ENCODE measurements at regions not wholly inside any gene's neighbourhood (a gene's known extent, or its start where the extent isn't known, plus 50 kb on each side); places are given as distances from the start of the nearest gene placed in this dataset.
A peak's percentile ranks its signal among the peaks of the same experiment; 100 is the strongest.

DNA sequence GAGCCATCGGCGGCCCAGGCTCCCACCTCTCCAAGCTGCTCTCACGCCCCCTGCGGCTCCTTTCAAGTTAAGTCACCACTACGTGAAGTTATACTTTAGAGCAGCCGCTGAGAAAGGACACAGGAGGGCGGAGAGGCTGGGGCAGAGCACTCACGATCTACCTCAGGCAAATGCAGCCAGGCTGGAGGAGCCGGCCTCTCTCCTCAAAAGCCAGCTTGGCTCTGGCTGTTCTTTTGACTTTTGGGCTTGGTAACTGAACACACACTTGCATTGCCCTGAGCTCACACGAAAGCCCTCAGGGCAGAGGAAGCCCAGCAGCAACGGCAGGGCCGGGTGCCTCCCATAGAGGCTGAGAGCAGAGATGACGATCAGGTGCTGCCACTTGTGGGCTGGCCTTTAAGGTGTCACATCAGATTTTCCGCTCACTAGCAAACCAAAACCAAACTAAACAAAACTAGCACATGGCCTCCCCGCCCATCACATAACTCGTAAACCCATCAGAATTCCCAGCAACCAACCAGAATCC is 75.2 kb downstream of the PITPNM2 start:
- Mint-ChIP-seq H3K4me3 (peak overlapping the region; percentile 67), H3K27ac (peak overlapping the region; percentile 93), H3K4me1 (ENCODE audit: low read depth) (peaks cover 44% of the 10 kb centered on the region), H3K27me3 (ENCODE audit: low read depth) (no peaks in the 10 kb centered on the region), H3K36me3 (ENCODE audit: low read depth) (no peaks in the 10 kb centered on the region), H3K9me3 (no peaks in the 10 kb centered on the region)
- intact Hi-C loops (cut with micrococcal nuclease) = loop anchor here (1.0 to 5.0 kb wide), 19 partner anchors 32 to 1862 kb away; partner anchors contain the start of genes ARL6IP4, KNTC1, MPHOSPH9 and MTRFR
- CTCF ChIA-PET = interaction anchor here (0.9 to 4.7 kb wide), 15 partner anchors 9 to 163 kb away, joined by 3 to 53 read pairs (median 3); no protein-coding TSS in a partner anchor
- peak; percentile 90 for DNase-seq

DNA sequence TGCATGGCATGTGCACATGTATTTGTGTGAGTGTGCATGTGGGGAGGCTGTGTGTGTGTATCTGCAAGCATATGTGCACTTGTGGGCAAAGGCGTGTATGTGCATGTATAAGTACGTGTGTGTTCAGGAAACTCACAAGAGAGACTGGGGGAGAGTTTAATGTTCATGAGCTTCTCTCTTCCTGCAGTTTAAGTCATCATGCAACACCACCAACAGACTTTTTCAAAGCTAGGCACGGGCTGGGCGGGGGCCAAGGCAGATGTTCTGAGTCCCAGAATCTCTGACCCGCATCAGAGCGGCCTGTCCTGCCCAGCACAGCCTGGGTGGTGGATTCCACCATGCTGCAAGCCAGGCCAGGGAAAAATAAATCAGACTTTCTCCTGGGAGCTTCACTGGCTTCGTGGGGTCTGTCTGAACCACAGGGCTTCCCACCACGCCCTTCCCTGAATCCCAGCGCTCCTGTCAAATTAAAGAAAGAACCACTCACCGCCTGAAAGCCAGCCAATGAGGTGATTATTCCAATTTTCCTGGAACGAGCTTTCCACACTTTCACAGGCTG is 75.7 kb downstream of the PITPNM2 start:
- Mint-ChIP-seq H3K4me1 (ENCODE audit: low read depth) (peaks cover 46% of the 10 kb centered on the region), H3K36me3 (ENCODE audit: low read depth) (no peaks in the 10 kb centered on the region), H3K4me3 (peak overlapping the region; percentile 67), H3K27ac (peak overlapping the region; percentile 93), H3K9me3 (no peaks in the 10 kb centered on the region), H3K27me3 (ENCODE audit: low read depth) (no peaks in the 10 kb centered on the region)
- intact Hi-C loops (cut with micrococcal nuclease) = loop anchor here (1.0 to 5.0 kb wide), 3 partner anchors 163 to 1862 kb away; partner anchors contain the start of gene TMED2
- DNase-seq = peak; percentile 59
- CTCF ChIA-PET = interaction anchor here (0.9 to 4.7 kb wide), 15 partner anchors 10 to 163 kb away, joined by 3 to 53 read pairs (median 3); no protein-coding TSS in a partner anchor

DNA sequence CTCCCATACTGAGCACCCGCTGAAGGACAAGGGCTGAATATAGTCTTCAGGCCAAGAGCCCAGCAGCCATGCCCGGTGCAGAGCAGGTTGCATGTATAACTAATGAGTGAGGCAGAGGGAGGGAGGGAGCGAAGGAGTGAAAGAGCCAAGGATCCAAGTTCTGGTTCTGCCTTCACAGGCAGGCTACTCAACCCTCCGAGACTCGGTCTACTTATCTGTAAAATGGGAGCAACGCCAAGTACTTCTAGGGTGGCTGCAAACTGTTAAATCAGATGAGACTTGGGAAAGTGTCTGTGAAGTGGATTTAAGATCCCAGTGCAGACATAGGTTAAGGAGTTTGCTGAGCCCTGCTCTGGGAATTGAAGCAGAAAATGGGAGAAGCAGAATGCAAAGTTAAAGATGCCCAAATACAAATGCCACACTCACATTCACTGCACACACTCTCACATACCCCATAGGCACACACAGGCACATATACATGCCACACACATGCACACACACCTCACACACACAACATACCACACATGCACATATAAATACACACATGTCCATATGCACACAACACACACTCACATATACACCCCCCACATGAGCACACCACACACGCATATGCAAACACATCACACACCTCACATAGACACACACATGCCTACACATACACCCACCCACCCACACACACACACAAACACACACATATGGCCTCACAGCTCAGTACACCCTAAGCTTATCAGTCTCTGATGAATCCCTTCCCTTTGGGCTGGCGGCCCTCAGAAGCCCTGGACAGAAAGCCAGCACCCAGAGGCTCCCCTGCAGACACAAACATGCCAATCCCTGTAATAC is 76.7 kb downstream of the PITPNM2 start:
- H3K36me3 Mint-ChIP-seq (ENCODE audit: low read depth) = no peaks in the 10 kb centered on the region
- no peak overlapping the region for H3K27ac Mint-ChIP-seq
- H3K4me1 Mint-ChIP-seq (ENCODE audit: low read depth) = peaks cover 48% of the 10 kb centered on the region
- H3K4me3 Mint-ChIP-seq = no peak overlapping the region
- no peaks in the 10 kb centered on the region for H3K9me3 Mint-ChIP-seq
- no peaks in the 10 kb centered on the region for H3K27me3 Mint-ChIP-seq (ENCODE audit: low read depth)
- CTCF ChIA-PET = interaction anchor here (1.0 to 4.7 kb wide), 7 partner anchors 9 to 75 kb away, joined by 3 to 53 read pairs (median 4); no protein-coding TSS in a partner anchor
- intact Hi-C loops (cut with micrococcal nuclease) = no loop called here
- no peak for DNase-seq

DNA sequence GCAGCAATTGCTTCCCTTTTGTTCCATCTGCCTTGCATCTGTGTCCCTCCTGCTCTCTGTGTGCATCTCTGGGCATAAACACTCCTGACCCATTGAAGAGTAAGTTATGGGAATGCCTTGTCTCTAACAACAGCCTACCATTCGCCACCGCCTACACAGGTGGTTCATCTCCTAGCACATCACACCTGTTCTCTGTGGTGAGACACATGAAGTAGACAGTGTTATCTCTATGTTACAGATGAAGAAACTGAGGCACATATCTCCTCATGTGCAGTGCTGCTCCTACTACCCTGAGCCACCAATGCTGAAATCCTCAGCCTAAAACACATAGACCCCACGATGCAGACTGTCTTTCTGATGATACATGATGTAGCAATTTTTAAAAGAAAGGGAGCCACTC is 77.6 kb downstream of the PITPNM2 start:
- no peak overlapping the region for H3K4me3 Mint-ChIP-seq
- H3K36me3 Mint-ChIP-seq (ENCODE audit: low read depth) = no peaks in the 10 kb centered on the region

DNA sequence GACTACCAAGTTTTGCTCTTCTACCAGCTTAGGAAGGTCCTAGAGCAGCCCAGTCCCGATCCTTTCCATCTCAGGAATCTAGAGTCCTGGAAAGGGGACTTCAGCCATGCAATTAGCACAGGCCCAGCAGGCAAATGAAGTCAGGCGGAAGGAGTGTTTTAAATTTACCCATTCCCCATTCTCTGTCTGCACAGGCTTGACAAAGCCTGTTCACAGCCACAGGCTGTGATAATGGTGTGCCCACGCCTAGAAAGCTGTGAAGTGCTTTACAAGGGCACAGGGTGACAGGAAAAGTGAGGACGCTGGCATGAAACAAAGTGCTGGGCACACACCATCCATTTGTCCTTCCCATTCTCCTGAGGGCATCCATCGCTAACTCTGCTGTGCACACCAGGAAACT is 79.0 kb downstream of the PITPNM2 start:
- DNase-seq = no peak
- intact Hi-C loops (cut with micrococcal nuclease) = no loop called here
- no peaks in the 10 kb centered on the region for H3K36me3 Mint-ChIP-seq (ENCODE audit: low read depth)
- no peak overlapping the region for H3K27ac Mint-ChIP-seq
- no peaks in the 10 kb centered on the region for H3K27me3 Mint-ChIP-seq (ENCODE audit: low read depth)
- H3K4me1 Mint-ChIP-seq (ENCODE audit: low read depth) = peaks cover 44% of the 10 kb centered on the region
- CTCF ChIA-PET = interaction anchor here (0.5 to 0.7 kb wide), 2 partner anchors 80 to 512 kb away, joined by 3 read pairs; no protein-coding TSS in a partner anchor
- no peak overlapping the region for H3K4me3 Mint-ChIP-seq
- H3K9me3 Mint-ChIP-seq = no peaks in the 10 kb centered on the region

More for the DNA sequence above, 77.6 kb downstream of the PITPNM2 start:
- H3K9me3 Mint-ChIP-seq = no peaks in the 10 kb centered on the region
- intact Hi-C loops (cut with micrococcal nuclease) = no loop called here
- no peak overlapping the region for H3K27ac Mint-ChIP-seq
- CTCF ChIA-PET = interaction anchor here (1.0 kb wide), 1 partner anchor 14 kb away, joined by 3 read pairs; no protein-coding TSS in a partner anchor
- H3K4me1 Mint-ChIP-seq (ENCODE audit: low read depth) = peaks cover 48% of the 10 kb centered on the region
- no peak for DNase-seq
- H3K27me3 Mint-ChIP-seq (ENCODE audit: low read depth) = no peaks in the 10 kb centered on the region

DNA sequence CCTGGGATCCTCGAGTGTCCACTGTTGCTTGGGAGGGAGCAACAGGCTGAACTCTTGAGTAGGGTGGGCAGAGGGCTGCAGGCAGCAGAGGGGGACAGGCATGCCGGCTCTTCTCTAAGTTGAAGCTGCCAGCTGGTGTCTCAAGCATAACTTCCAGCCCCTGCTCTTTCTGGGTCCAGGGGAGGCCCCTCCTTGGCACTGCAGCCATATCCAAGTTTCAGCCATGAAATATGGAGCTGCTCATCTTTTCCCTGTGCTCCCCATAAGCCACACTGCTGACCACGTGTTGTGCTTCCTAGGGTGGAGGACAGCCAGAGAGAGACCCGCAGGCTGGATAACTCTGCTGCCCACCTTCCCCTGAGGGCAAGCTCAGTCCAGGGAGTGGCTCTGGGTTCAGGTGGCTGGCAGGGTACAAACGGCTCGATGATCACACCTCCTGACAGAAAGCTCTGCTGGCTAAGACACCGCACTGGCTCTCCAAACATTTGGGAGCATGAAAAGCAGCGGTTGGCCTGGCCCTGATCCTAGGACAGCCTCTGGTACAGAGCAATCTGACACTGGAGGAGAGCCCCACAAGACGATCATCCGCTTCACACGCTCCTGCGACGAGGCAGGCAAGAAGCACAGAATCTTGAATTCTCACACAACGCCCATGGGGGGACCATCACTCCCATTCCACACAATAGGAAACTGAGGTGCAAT is 79.6 kb downstream of the PITPNM2 start:
- DNase-seq = no peak
- Mint-ChIP-seq H3K9me3 (no peaks in the 10 kb centered on the region), H3K36me3 (ENCODE audit: low read depth) (no peaks in the 10 kb centered on the region), H3K27ac (no peak overlapping the region), H3K4me1 (ENCODE audit: low read depth) (peaks cover 44% of the 10 kb centered on the region), H3K4me3 (no peak overlapping the region), H3K27me3 (ENCODE audit: low read depth) (no peaks in the 10 kb centered on the region)
- intact Hi-C loops (cut with micrococcal nuclease) = no loop called here
- CTCF ChIA-PET = interaction anchor here (0.5 to 1.7 kb wide), 3 partner anchors 28 to 512 kb away, joined by 3 to 6 read pairs (median 3); no protein-coding TSS in a partner anchor

DNA sequence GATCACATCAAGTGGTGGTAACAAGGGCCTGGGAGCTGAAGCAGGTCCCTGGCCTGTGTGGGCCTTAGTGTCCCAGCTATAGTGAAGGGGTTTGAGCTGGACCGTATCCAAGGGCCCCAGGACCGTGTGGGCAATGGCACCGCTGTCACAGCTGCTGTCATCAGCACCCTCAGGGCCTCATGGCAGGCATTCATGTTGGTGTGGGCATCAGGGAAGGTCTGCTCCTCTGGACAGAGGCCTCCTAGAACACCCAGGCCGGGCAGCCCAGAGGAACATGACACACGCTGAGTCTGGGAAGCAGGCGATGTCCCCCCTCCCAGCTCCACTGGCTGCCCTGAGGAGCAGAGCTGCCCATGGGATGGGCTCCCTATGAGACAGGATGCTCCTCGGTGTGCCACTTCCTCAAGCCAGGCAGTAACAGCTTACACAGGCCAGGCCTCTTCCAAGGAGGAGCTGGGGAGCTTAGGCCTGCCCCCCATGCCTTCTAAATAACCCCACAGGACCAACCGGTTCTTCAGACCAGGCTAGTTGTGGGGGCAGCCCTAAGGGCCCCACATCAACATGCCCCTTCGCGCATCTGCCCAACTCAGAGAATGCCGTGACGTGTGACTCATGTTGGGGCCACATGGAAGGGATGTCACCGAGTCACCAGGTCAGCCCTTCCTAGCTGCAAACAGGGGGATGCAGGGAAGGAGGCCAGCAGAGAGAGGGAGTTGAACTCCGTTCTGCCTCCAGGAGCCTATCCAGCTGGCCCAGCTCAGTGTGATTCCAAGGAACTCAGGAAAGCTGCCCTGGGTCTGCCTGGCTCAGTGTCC is 80.4 kb downstream of the PITPNM2 start:
- CTCF ChIA-PET = interaction anchor here (0.6 to 1.7 kb wide), 3 partner anchors 11 to 533 kb away, joined by 3 to 6 read pairs (median 3); no protein-coding TSS in a partner anchor
- Mint-ChIP-seq H3K4me1 (ENCODE audit: low read depth) (peaks cover 44% of the 10 kb centered on the region), H3K4me3 (no peak overlapping the region), H3K9me3 (no peaks in the 10 kb centered on the region), H3K27ac (no peak overlapping the region), H3K27me3 (ENCODE audit: low read depth) (no peaks in the 10 kb centered on the region), H3K36me3 (ENCODE audit: low read depth) (no peaks in the 10 kb centered on the region)
- intact Hi-C loops (cut with micrococcal nuclease) = no loop called here
- DNase-seq = no peak

DNA sequence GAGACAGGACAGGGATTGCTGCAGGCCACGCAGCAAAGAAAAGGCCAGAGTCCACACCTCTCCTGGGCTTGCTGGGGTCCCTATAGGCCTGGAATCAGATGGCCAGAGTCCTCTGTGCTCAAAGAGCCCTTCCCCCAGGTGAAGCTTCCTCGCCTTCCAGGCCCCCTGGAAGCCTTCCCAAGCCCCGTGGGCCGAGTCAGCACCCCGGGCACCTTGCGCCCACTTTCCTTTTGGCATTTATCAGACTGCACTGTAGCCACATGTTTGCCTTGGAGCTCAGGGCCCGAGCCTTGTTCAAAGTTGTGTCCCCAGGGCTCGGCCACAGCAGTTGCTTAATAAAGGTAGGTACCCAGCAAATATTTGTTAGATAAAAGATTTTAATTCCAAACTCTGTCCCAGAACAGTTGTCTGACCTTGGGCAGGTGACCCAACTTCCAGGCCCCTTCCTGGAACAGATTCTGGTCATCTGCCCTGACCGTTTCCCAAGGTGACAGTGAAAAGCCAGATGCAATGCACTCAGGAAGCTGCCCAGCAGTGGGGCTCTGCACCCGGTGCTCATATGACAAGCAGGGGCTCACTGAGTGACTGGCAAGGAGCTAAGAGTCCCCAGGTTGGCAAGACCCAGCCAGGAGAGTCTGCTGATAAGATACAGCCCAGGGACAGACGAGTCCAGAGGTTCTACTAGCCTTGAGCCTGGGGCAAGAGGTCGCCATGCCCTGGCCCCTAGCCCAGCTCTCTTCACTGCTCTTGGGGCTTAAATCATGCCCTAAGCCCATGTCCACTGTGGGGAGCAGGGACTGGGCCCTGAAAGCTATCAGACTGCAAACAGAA is 81.2 kb downstream of the PITPNM2 start:
- no peak overlapping the region for H3K27ac Mint-ChIP-seq
- H3K27me3 Mint-ChIP-seq (ENCODE audit: low read depth) = no peaks in the 10 kb centered on the region
- CTCF ChIA-PET = interaction anchor here (0.6 to 1.7 kb wide), 3 partner anchors 11 to 534 kb away, joined by 3 to 6 read pairs (median 3); no protein-coding TSS in a partner anchor
- H3K4me1 Mint-ChIP-seq (ENCODE audit: low read depth) = peaks cover 42% of the 10 kb centered on the region
- no peaks in the 10 kb centered on the region for H3K36me3 Mint-ChIP-seq (ENCODE audit: low read depth)
- H3K9me3 Mint-ChIP-seq = no peaks in the 10 kb centered on the region
- no peak for DNase-seq
- intact Hi-C loops (cut with micrococcal nuclease) = no loop called here
- no peak overlapping the region for H3K4me3 Mint-ChIP-seq

DNA sequence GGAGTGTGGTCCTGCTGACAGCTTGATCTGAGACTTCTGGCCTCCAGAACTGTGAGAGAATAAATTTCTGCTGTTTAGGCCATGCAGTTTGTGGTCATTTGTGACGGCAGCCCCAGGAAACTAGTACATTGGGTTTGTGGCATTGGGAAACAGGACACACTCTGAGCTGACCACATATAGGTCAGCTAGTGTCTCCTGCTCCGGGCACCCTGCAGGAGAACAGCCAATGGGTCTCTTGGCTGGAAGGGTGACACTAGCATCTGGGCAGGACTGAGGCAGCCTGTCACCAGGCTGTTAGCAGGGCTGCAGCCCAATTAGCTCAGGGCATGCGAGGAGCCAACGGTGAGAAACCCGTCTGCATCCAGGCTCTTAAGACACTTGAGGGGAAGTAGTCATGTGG is 83.2 kb downstream of the PITPNM2 start:
- Mint-ChIP-seq H3K27me3 (ENCODE audit: low read depth) (no peaks in the 10 kb centered on the region), H3K9me3 (no peaks in the 10 kb centered on the region), H3K36me3 (ENCODE audit: low read depth) (no peaks in the 10 kb centered on the region), H3K4me1 (ENCODE audit: low read depth) (peaks cover 39% of the 10 kb centered on the region), H3K4me3 (no peak overlapping the region), H3K27ac (no peak overlapping the region)
- CTCF ChIA-PET = interaction anchor here (0.7 to 1.3 kb wide), 3 partner anchors 24 to 167 kb away, joined by 3 to 4 read pairs (median 3); no protein-coding TSS in a partner anchor
- intact Hi-C loops (cut with micrococcal nuclease) = no loop called here
- DNase-seq = no peak

DNA sequence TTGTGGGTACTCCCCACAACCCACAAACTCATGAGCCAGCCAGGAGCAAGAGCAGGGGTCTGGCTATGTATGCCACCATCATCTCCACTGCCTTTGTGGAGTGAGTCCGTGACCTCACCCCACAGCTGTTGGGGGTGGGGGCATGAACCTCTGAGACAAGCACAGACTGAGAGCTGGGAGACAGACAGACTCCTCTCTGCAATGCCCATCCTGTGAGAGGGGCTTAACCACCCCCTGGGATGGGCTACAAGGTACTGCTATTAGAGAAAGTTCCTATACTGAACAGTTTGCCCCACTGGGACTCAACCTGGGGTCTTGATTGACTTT is 84.5 kb downstream of the PITPNM2 start:
- no peak overlapping the region for H3K27ac Mint-ChIP-seq
- no peak overlapping the region for H3K4me3 Mint-ChIP-seq
- no peak for DNase-seq
- H3K36me3 Mint-ChIP-seq (ENCODE audit: low read depth) = no peaks in the 10 kb centered on the region
- H3K27me3 Mint-ChIP-seq (ENCODE audit: low read depth) = no peaks in the 10 kb centered on the region
- intact Hi-C loops (cut with micrococcal nuclease) = no loop called here
- CTCF ChIA-PET = interaction anchor here (0.6 kb wide), 2 partner anchors 11 to 62 kb away, joined by 3 to 4 read pairs; no protein-coding TSS in a partner anchor
- H3K4me1 Mint-ChIP-seq (ENCODE audit: low read depth) = peaks cover 48% of the 10 kb centered on the region
- no peaks in the 10 kb centered on the region for H3K9me3 Mint-ChIP-seq
